ENCODE measurements at regions not wholly inside any gene's neighbourhood (a gene's known extent, or its start where the extent isn't known, plus 50 kb on each side); places are given as distances from the start of the nearest gene placed in this dataset.

- DNase-seq (ENCODE audit: low read depth): no peak
Measured at GRCh38 chr10:123604506-123604905, 61.6 kb upstream of the GPR26 start.

- DNase-seq (ENCODE audit: low read depth): no peak
Measured at GRCh38 chr10:123606006-123606405, 60.1 kb upstream of the GPR26 start.

GRCh38 chr10:123606955-123607354 lies 59.2 kb upstream of the GPR26 start:
- DNase-seq (ENCODE audit: low read depth): no peak

- DNase-seq (ENCODE audit: low read depth): no peak
Measured at GRCh38 chr10:123607386-123607785, 58.8 kb upstream of the GPR26 start.

- no peak for DNase-seq (ENCODE audit: low read depth)
Measured at GRCh38 chr10:123608047-123608446, 58.1 kb upstream of the GPR26 start.

GRCh38 chr10:123611243-123611642 lies 54.9 kb upstream of the GPR26 start:
- DNase-seq (ENCODE audit: low read depth): no peak

- no peak for DNase-seq (ENCODE audit: low read depth)
Measured at GRCh38 chr10:123611876-123612275, 54.3 kb upstream of the GPR26 start.

GRCh38 chr10:123613346-123613850 lies 52.8 kb upstream of the GPR26 start:
- no peak for DNase-seq (ENCODE audit: low read depth)

- DNase-seq (ENCODE audit: low read depth): no peak
Measured at GRCh38 chr10:123614888-123615287, 51.3 kb upstream of the GPR26 start.

Data from stimulated activated CD8-positive, alpha-beta memory T cell treated with anti-CD3 and anti-CD28 coated beads, Interleukin-12 subunit alpha, Interleukin-12 subunit beta, amount 100 ng/mL, for 4 hours (primary cell).